Right ventricle myocardium inferior (tissue), 1 donor: ENCODE measurements at regions not wholly inside any gene's neighbourhood (a gene's known extent, or its start where the extent isn't known, plus 50 kb on each side); places are given as distances from the start of the nearest gene placed in this dataset.
"Not testable (repeated sequence)": the region's sequence is repeated elsewhere in the genome, so short reads cannot be mapped to it uniquely, and the experiment has no call there.

Experiments
- ATAC-seq: fragments of 200-7000 bp; cut with Tn5 transposase; one replicate; pipeline ENCODE4 v1.9.1; 2020; ENCODE audit warnings: mild to moderate bottlenecking, moderate library complexity
- DNase-seq: peaks from one replicate; pipeline ENCODE4 v3.0.0; 2021; ENCODE audit errors: missing footprints
- intact Hi-C: fragments of 100-400 bp; cut with DNase I; formaldehyde crosslinking; loops from one replicate; pipeline ENCODE4 v1.11.0; 2022
- donor health status: DM: no; HTN: yes; CAD: no; lungs with severe emphysema.

- DNase-seq (no peak), ATAC-seq (no peak)
- intact Hi-C loops, result no loop called here
Observed at GRCh38 chr7:138169441-138169851, 93.2 kb downstream of the AKR1D1 start.

DNA sequence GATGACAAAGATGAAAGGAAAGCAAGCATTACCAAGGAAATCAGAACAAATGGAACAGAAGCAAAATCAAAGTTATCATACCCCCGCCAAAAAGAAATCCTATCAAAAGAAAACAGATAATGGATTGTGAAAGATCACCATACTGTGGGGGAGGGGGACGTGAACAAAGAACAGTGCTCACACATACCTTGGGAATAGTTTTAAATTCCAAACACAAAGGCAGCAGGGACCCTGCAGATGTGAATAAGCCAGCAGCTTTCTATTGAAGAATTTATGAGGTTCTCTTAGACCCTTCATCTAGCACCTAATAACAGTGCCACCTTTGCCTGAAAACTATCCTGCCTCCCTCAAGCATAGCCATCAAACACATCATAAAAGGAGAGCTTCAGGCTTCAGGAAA lies 94.0 kb downstream of the AKR1D1 start:
- intact Hi-C loops, result no loop called here
- DNase-seq (no peak), ATAC-seq (no peak)

DNA sequence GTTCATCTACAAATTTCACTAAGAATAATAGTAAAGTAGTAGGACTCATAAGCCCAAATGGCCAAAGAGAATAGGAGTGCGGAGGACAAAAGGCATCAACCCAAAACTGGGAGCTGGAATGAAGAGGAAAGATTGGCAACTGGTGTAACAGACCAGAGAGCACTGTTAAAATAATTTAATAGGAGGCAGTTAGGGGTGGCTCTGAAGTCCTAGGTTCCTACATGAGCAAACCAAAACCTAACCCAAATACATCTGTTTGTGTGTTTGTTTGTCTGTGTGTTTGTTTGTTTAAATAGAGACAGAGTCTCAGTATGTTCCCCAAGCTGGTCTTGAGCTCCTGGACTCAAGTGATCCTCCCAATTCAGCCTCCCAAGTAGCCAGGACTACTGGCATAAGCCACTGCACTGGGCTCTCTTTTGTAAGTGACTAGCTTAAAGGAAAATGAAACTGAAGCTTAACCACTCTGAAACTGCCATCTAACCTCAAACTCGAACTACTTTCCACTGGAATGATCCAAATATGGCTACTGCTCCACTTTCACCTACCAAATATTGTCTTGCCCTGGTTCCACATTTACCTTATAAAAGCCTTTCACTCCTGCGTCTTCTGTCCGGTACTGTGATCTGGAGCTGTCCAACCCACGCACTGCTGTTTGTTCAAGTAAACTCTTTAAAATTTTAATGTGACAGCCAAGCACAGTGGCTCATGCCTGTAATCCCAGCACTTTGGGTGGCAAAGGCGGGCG lies 94.9 kb downstream of the AKR1D1 start:
- ATAC-seq, result no peak
- intact Hi-C loops, result no loop called here
- DNase-seq, result no peak

DNA sequence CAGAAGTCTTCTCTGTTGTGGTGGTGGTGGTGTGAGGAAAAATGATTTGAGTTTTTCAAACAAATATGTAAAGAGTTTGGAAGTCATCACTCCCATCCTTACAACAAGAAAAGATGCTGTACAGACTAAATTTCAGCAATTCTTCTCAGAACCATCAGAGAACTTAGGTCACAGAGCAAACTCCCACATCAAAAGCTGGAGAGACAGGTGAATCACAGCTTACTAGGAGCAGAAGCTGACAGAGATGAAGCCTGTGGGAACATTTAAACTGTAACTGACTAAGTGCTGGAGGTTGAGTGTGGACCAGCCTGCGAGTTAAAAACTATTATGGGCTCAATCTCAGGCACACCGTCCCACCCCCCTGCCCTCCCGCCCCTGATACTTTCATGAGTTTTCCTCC lies 97.3 kb downstream of the AKR1D1 start:
- no peak for ATAC-seq
- DNase-seq, result no peak
- intact Hi-C loops, result no loop called here

DNA sequence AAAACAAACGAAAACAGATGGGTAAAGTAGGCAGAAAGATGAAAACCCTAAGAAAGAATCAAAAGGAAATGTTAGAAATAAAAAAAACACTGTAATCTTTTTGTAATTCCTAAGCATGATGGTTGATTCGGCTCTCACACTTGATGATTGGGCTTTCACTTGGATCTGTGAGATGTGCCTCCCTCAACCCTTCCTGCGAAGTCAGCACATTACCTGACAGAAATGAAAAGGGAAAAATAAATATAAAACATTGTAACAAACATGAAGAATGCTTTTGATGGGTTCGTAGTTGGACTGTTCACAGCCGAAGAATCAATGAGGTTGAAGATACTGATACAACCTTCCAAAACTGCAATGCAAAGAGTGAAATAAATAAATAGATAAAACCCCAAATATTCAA lies 99.8 kb downstream of the AKR1D1 start:
- ATAC-seq (no peak), DNase-seq (no peak)
- intact Hi-C loops, result no loop called here

DNA sequence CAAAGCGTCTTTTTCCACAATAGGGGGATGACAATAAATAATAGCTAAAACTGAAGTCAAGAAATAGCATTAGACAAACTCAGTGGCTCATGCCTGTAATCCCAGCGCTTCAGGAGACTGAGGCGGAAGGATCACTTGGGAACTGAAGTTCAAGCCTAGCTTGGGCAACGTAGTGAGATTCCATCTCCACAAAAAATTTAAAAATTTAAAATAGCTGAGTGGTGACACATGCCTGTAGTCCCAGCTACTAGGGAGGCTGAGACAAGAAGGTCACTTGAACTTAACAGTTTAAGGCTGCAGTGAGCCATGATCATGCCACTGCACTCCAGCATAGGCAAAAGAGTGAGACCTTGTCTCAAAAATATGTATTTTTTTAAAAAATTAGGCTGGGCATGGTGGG lies 107.9 kb downstream of the AKR1D1 start:
- intact Hi-C loops, result no loop called here
- ATAC-seq (no peak), DNase-seq (no peak)

DNA sequence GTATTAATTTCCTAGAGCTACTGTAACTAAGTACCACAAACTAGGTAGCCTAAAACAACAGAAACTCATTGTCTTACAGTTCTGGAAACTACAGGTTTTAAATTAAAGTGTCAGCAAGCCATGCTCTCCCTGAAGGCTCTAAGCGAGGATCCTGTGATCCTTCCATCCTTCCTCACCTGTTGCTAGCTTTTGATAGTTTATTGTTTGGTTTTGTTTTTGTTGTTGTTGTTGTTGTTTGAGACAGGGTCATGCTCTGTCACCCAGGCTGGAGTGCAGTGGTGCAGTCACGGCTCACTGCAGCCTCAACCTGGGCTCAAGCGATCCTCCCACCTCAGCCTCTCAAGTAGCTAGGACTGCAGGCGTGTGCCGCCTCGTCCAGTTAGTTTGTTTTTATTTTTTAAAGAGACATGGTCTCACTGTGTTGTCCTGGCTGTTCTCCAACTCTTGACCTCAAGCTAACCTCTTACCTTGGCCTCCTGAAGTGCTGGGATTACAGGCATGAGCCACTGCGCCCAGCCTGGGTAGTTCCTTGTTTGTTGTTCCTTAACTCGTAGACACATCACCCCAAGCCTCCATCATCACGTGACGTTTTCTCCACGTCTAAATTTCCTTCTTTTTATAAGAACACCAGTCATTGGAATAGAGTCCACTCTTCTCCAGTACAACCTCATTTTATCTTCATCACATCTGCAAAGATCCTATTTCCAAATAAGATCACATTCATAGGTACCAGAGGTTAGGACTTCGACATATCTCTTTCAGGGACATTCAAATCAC lies 109.1 kb downstream of the AKR1D1 start:
- no peak for ATAC-seq
- intact Hi-C loops, result no loop called here
- no peak for DNase-seq

DNA sequence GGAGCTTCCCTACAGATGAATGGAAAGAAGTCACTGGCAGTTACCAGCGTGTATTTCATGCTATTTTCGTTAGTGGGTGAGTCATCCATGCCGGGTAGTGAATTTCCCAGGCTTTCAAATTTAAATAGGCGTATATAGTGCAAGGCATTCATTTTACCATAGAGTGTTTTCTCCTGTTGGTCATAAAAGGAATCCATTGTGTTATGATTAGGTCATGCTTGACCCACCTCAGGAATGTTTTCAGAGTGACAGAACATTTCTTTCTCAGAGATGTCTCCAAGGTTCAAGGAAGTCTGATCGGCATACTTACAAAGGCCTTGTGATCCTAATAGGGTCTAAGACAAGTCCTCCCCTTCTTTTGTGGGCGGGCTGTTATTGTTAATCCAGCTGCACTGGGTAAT lies 110.7 kb downstream of the AKR1D1 start:
- ATAC-seq (no peak), DNase-seq (no peak)
- intact Hi-C loops, result no loop called here

- DNase-seq (no peak), ATAC-seq (no peak)
- intact Hi-C loops, result no loop called here
Observed at GRCh38 chr7:138188290-138188858, 112.1 kb downstream of the AKR1D1 start.

DNA sequence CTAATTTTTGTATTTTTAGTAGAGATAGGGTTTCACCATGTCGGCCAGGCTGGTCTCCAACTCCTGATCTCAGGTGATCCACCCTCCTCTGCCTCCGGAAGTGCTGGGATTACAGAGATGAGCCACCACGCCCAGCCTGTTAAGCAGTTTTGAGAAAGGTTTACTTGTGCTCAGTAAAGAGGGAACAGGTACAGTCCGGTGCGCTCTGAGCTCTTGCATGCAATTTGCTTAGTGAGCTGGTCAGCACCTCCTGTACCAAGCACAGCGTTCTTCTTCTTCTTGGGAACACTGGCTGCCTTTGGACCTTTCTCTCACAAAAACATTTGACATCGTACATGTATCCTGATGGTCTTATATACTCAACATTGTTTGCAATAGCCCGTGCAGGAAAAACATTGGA lies 118.3 kb downstream of the AKR1D1 start:
- ATAC-seq (no peak), DNase-seq (no peak)
- intact Hi-C loops, result no loop called here

DNA sequence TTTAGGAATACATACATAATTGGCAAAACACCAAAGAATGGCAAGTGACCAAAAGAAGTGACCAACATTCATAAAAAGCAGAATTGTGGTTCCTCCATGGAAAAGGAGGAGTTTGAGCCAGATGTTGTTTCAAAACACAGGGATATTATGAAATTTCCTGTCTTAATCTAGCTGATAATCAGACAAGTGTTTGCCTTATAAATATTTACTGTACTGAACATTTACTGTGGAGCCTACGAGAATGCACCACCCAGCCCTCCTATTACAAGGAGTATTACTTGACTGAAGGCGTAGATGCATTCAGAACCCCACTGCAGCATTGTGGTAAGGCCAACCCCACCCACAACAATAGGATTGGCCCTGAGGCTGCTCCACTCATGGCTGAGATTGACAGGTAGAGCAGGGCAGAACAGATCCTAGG lies 118.9 kb downstream of the AKR1D1 start:
- no peak for DNase-seq
- intact Hi-C loops, result no loop called here

DNA sequence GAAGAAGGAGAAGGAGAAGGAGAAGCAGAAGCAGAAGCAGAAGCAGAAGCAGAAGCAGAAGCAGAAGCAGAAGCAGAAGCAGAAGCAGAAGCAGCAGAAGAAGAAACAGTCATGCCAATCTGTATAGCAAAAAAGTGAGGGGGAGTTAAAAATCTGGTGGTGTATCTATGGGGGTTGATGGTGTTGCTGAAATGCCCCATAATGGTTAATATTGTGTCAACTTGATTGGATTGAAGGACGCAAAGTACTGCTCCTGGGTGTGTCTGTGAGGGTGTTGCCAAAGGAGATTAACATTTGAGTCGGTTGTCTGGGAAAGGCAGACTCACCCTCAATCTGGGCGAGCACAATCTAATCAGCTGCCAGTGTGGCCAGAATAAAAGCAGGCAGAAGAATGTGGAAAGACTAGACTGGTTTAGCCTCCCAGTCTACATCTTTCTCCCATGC lies 120.3 kb downstream of the AKR1D1 start:
- ATAC-seq, intact Hi-C loops, DNase-seq: not testable (repeated sequence)

More for the DNA sequence above, 118.9 kb downstream of the AKR1D1 start:
- ATAC-seq, result no peak

GRCh38 chr7:138196971-138197896 lies 121.0 kb downstream of the AKR1D1 start:
- ATAC-seq (no peak), DNase-seq (no peak)
- intact Hi-C loops, result no loop called here

- ATAC-seq (no peak), DNase-seq (no peak)
- intact Hi-C loops, result no loop called here
Observed at GRCh38 chr7:138204285-138204981, 128.2 kb downstream of the AKR1D1 start.

GRCh38 chr7:138204982-138205298 lies 128.7 kb downstream of the AKR1D1 start:
- DNase-seq (no peak), ATAC-seq (no peak)
- intact Hi-C loops, result no loop called here

GRCh38 chr7:138205614-138206150 lies 129.4 kb downstream of the AKR1D1 start:
- intact Hi-C loops, result no loop called here
- ATAC-seq, result no peak
- no peak for DNase-seq

GRCh38 chr7:138207555-138207971 lies 131.3 kb downstream of the AKR1D1 start:
- DNase-seq, result no peak
- no peak for ATAC-seq
- intact Hi-C loops, result no loop called here

DNA sequence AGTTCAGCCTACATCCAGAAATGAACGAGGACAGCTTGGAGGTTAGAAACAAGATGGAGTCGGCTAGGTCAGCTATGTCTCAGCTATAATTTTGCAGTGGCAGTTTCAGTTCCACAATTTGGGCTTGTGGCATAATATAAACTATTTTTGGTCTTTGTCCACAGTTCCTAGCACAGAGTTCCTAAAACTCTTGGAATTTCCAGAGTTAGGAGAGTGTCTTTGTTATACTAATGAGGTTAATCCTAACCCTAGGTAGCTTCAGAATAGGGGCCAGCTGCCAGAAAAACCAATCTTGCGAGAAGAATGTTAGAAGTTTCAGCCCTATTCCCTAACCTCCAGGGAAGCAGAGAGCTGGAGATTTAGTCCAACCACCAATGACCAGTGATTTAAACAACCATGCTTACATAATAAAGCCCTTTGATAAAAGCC lies 131.9 kb downstream of the AKR1D1 start:
- intact Hi-C loops, result no loop called here
- ATAC-seq (no peak), DNase-seq (no peak)
